ENCODE measurements at regions not wholly inside any gene's neighbourhood (a gene's known extent, or its start where the extent isn't known, plus 50 kb on each side); places are given as distances from the start of the nearest gene placed in this dataset.
A peak's percentile ranks its signal among the peaks of the same experiment; 100 is the strongest.
"Not testable (repeated sequence)": the region's sequence is repeated elsewhere in the genome, so short reads cannot be mapped to it uniquely, and the experiment has no call there.

GRCh38 chr10:34957531-34957930, 132.6 kb downstream of the CUL2 start:
- DNase-seq (ENCODE audit: low read depth), result no peak
- no peak overlapping the region for H3K4me3 ChIP-seq (ENCODE audit: low read depth, low read length)
- in situ Hi-C loops (cut with HindIII; ENCODE audit: low sequenced_read_pairs), result no loop called here
- TF ChIP-seq CTCF (IDR thresholded peaks at IDR 0.05; ENCODE audit: low read depth, low read length, missing control alignments), result no peak

GRCh38 chr10:34956756-34957155, 133.4 kb downstream of the CUL2 start:
- in situ Hi-C loops (cut with HindIII; ENCODE audit: low sequenced_read_pairs), result no loop called here
- TF ChIP-seq CTCF (IDR thresholded peaks at IDR 0.05; ENCODE audit: low read depth, low read length, missing control alignments), result peak; percentile 4
- no peak for DNase-seq (ENCODE audit: low read depth)
- H3K4me3 ChIP-seq (ENCODE audit: low read depth, low read length), result no peak overlapping the region

GRCh38 chr10:34955391-34955790, 134.8 kb downstream of the CUL2 start:
- H3K4me3 ChIP-seq (ENCODE audit: low read depth, low read length), result no peak overlapping the region
- DNase-seq (ENCODE audit: low read depth), result no peak
- TF ChIP-seq CTCF (IDR thresholded peaks at IDR 0.05; ENCODE audit: low read depth, low read length, missing control alignments), result no peak
- in situ Hi-C loops (cut with HindIII; ENCODE audit: low sequenced_read_pairs), result no loop called here

GRCh38 chr10:34954142-34954541, 136.0 kb downstream of the CUL2 start:
- DNase-seq (ENCODE audit: low read depth), result no peak
- no peak for TF ChIP-seq CTCF (IDR thresholded peaks at IDR 0.05; ENCODE audit: low read depth, low read length, missing control alignments)
- no peak overlapping the region for H3K4me3 ChIP-seq (ENCODE audit: low read depth, low read length)
- in situ Hi-C loops (cut with HindIII; ENCODE audit: low sequenced_read_pairs), result no loop called here

- DNase-seq (ENCODE audit: low read depth); H3K4me3 ChIP-seq (ENCODE audit: low read depth, low read length); in situ Hi-C loops (cut with HindIII; ENCODE audit: low sequenced_read_pairs): not testable (repeated sequence)
Measured at GRCh38 chr10:34951263-34951887, 136.3 kb upstream of the PARD3 start.

- H3K4me3 ChIP-seq (ENCODE audit: low read depth, low read length); in situ Hi-C loops (cut with HindIII; ENCODE audit: low sequenced_read_pairs); DNase-seq (ENCODE audit: low read depth): not testable (repeated sequence)
Measured at GRCh38 chr10:34945951-34946522, 130.9 kb upstream of the PARD3 start.

GRCh38 chr10:34941471-34942357, 126.6 kb upstream of the PARD3 start:
- DNase-seq (ENCODE audit: low read depth), result no peak
- in situ Hi-C loops (cut with HindIII; ENCODE audit: low sequenced_read_pairs), result no loop called here
- H3K4me3 ChIP-seq (ENCODE audit: low read depth, low read length), result no peak overlapping the region
- TF ChIP-seq CTCF (IDR thresholded peaks at IDR 0.05; ENCODE audit: low read depth, low read length, missing control alignments), result no peak

All from astrocyte of the cerebellum (primary cell).